SK-N-SH (cell line): ENCODE measurements at regions not wholly inside any gene's neighbourhood (a gene's known extent, or its start where the extent isn't known, plus 50 kb on each side); places are given as distances from the start of the nearest gene placed in this dataset.

Source experiments
- CTCF ChIA-PET: fragments of 300-600, 350-600 bp; formaldehyde crosslinking; extraction: SDS; loops from one replicate; lab custom pipeline; 2021; lab: Yijun Ruan, JAX
- POLR2A ChIA-PET: fragments of 350-600 bp; sonication (Branson Sonifier 250); formaldehyde crosslinking; extraction: SDS; loops from one replicate; lab custom pipeline; 2020; ENCODE audit warnings: antibody characterized with exemption, inconsistent platforms; lab: Yijun Ruan, JAX
- DNase-seq: peaks from one replicate; pipeline ENCODE4 v3.0.0; 2012
- H2AFZ ChIP-seq: fragments of 200-600 bp; sonication (generic); 2 replicates; pipeline ENCODE4 v1.8.1; 2016; ENCODE audit warnings: antibody characterized with exemption, mild to moderate bottlenecking, low read depth
- H3F3A ChIP-seq: fragments of 200-600 bp; sonication (generic); replicated peaks from 2 replicates; pipeline ENCODE3; 2016; ENCODE audit warnings: antibody characterized with exemption, mild to moderate bottlenecking; ENCODE audit not compliant: insufficient read depth
- H3K27ac ChIP-seq, 2 experiments: fragments of 200-500 bp in 1 of 2; fragments of 200-600 bp in 1 of 2; sonication (Bioruptor generic) in 1 of 2; sonication (generic), shearing (Covaris generic) in 1 of 2; 2 replicates each; pipeline versions ENCODE4 v1.5.1 to v1.6.1; 2014 to 2016; ENCODE audit warnings: low read depth in 2 of 2, inconsistent platforms in 1 of 2, low read length in 1 of 2, mild to moderate bottlenecking in 1 of 2, mixed read lengths in 1 of 2
- H3K27me3 ChIP-seq: fragments of 200-600 bp; sonication (generic), shearing (Covaris generic); 2 replicates; pipeline ENCODE4 v1.6.1; 2016; ENCODE audit warnings: mixed run types; ENCODE audit not compliant: insufficient read depth
- H3K36me3 ChIP-seq, 2 experiments: fragments of 200-500 bp in 1 of 2; fragments of 200-600 bp in 1 of 2; sonication (Bioruptor generic) in 1 of 2; sonication (generic) in 1 of 2; replicated peaks in 1 of 2; 2 replicates each; pipeline versions ENCODE3 to v1.5.1; 2014 to 2016; ENCODE audit warnings: low read length in 1 of 2, mild to moderate bottlenecking in 1 of 2; ENCODE audit not compliant: insufficient read depth in 2 of 2, control insufficient read depth in 1 of 2
- H3K4me1 ChIP-seq, 2 experiments: fragments of 200-500 bp in 1 of 2; fragments of 200-600 bp in 1 of 2; sonication (Bioruptor generic) in 1 of 2; sonication (generic), shearing (Covaris generic) in 1 of 2; 2 replicates each; pipeline versions ENCODE4 v1.5.1 to v1.6.1; 2014 to 2016; ENCODE audit warnings: low read depth in 1 of 2, low read length in 1 of 2, mixed run types in 1 of 2; ENCODE audit not compliant: insufficient read depth in 2 of 2, control insufficient read depth in 1 of 2
- H3K4me2 ChIP-seq: fragments of 200-600 bp; sonication (generic), shearing (Covaris generic); 2 replicates; pipeline ENCODE4 v1.6.1; 2017; ENCODE audit warnings: mixed run types
- H3K4me3 ChIP-seq, 2 experiments: fragments of 200-500 bp in 1 of 2; fragments of 200-600 bp in 1 of 2; sonication (Bioruptor generic) in 1 of 2; sonication (generic), shearing (Covaris generic) in 1 of 2; 2 replicates each; pipeline versions ENCODE4 v1.5.1 to v1.8.1; 2014 to 2016; ENCODE audit warnings: low read depth in 2 of 2, inconsistent platforms in 1 of 2, low read length in 1 of 2, mild to moderate bottlenecking in 1 of 2, mixed read lengths in 1 of 2, moderate library complexity in 1 of 2
- H3K79me2 ChIP-seq: fragments of 200-600 bp; sonication (generic); 2 replicates; pipeline ENCODE4 v1.8.1; 2017; ENCODE audit warnings: mild to moderate bottlenecking; ENCODE audit not compliant: insufficient read depth
- H3K9ac ChIP-seq: fragments of 200-600 bp; sonication (generic); 2 replicates; pipeline ENCODE4 v1.6.1; 2017; ENCODE audit warnings: mixed run types
- H3K9me2 ChIP-seq: fragments of 200-600 bp; sonication (generic); 2 replicates; pipeline ENCODE4 v1.6.1; 2017; ENCODE audit warnings: mixed run types
- H3K9me3 ChIP-seq: fragments of 200-600 bp; sonication (generic); 2 replicates; pipeline ENCODE4 v1.6.1; 2017; ENCODE audit warnings: mixed run types, mild to moderate bottlenecking, moderate library complexity
- H4K20me1 ChIP-seq: fragments of 200-600 bp; sonication (generic); 2 replicates; pipeline ENCODE4 v1.6.1; 2017; ENCODE audit warnings: mild to moderate bottlenecking, mixed run types; ENCODE audit not compliant: insufficient read depth
- EP300 ChIP-seq, 2 experiments: IDR thresholded peaks; 2 replicates each; pipeline versions ENCODE4 v1.4.0 to v1.6.1; 2012; ENCODE audit warnings: borderline replicate concordance in 1 of 2, low read depth in 1 of 2, low read length in 1 of 2
- FOSL2 ChIP-seq: IDR thresholded peaks from 2 replicates; pipeline ENCODE4 v1.4.0; 2012; ENCODE audit warnings: low read depth, mild to moderate bottlenecking, moderate library complexity, borderline replicate concordance
- MEF2A ChIP-seq: IDR thresholded peaks from 2 replicates; pipeline ENCODE4 v1.4.0; 2012; ENCODE audit warnings: low read depth, borderline replicate concordance
- POLR2AphosphoS5 ChIP-seq: IDR thresholded peaks from 2 replicates; pipeline ENCODE4 v1.6.1; 2012; ENCODE audit warnings: low read depth, low read length
- RAD21 ChIP-seq: IDR thresholded peaks from 2 replicates; pipeline ENCODE4 v1.6.1; 2012; ENCODE audit warnings: mild to moderate bottlenecking, low read length
- RCOR1 ChIP-seq: fragments of 150-350 bp; IDR thresholded peaks from 2 replicates; pipeline ENCODE4 v1.6.1; 2017; ENCODE audit warnings: antibody characterized with exemption, low read length
- SMC3 ChIP-seq: IDR thresholded peaks from 2 replicates; pipeline ENCODE4 v1.6.1; 2012; ENCODE audit warnings: low read depth, low read length, improper control_type of control experiment
- TCF12 ChIP-seq: IDR thresholded peaks from 2 replicates; pipeline ENCODE4 v1.4.0; 2012
- YY1 ChIP-seq: IDR thresholded peaks from 2 replicates; pipeline ENCODE4 v1.4.0; 2012; ENCODE audit warnings: low read depth, mild to moderate bottlenecking
- WGBS: methylation state at CpG from one replicate; pipeline ENCODE4 v1.1.6; 2017; ENCODE audit warnings: low lambda C conversion rate; 5-methylcytosine and 5-hydroxymethylcytosine counted together
- TF ChIP-seq, protein P1 (sequence below): IDR thresholded peaks from 2 replicates; pipeline ENCODE4 v1.6.1; 2012; ENCODE audit warnings: mild to moderate bottlenecking, low read depth, low read length, moderate library complexity
- TF ChIP-seq, protein P2 (sequence below): IDR thresholded peaks from 2 replicates; pipeline ENCODE4 v1.4.0; 2012; ENCODE audit warnings: low read depth, borderline replicate concordance
- TF ChIP-seq, protein P3 (sequence below): fragments of 200-600 bp; sonication (generic); IDR thresholded peaks from 2 replicates; pipeline ENCODE4 v1.6.1; 2017; ENCODE audit warnings: antibody characterized with exemption, mild to moderate bottlenecking, moderate library complexity

DNA sequence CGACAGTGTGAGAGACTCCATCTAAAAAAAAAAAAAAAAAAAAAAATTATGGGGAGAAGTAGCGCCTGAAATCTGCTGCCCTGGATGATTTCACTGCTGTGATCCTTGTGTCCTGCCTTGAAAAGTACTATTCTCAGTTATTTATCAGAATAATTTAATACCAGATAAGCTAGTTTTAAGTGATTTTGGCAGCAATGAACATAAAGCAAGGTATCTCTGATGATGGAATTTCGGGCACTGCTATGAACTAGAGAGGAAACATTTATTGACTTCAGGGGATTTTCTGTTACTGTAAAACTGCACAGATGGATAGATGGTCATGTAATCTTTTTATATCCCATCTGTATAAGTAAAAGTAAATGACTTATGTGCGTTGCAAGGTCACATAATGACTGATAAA lies 619.1 kb upstream of the ANKRD30A start:
- Histone ChIP-seq H2AFZ (no peak overlapping the region), H3K4me2 (no peak overlapping the region), H3K9me3 (no peaks in the 10 kb centered on the region), H3K27me3 (no peaks in the 10 kb centered on the region), H3K27ac (no peak overlapping the region), H3F3A (peaks cover 5% of the 10 kb centered on the region), H3K79me2 (no peaks in the 10 kb centered on the region), H3K4me3 (no peak overlapping the region), H3K4me1 (peaks cover 0 to 5% of the 10 kb centered on the region in 2 experiments; a peak in 2 of 4 replicates), H4K20me1 (no peaks in the 10 kb centered on the region)
- CTCF ChIA-PET, result no interaction called here
- POLR2A ChIA-PET, result no interaction called here
- 43% methylated on average over 4 of the region's 4 CpGs for WGBS
- no peak for TF ChIP-seq POLR2AphosphoS5
- no peak for TF ChIP-seq MEF2A
- TF ChIP-seq EP300 (IDR thresholded peaks at IDR 0.05; ENCODE audit: borderline replicate concordance in 1 of 2, low read depth in 1 of 2, low read length in 1 of 2), result no peak
- TF ChIP-seq, protein P1, sequence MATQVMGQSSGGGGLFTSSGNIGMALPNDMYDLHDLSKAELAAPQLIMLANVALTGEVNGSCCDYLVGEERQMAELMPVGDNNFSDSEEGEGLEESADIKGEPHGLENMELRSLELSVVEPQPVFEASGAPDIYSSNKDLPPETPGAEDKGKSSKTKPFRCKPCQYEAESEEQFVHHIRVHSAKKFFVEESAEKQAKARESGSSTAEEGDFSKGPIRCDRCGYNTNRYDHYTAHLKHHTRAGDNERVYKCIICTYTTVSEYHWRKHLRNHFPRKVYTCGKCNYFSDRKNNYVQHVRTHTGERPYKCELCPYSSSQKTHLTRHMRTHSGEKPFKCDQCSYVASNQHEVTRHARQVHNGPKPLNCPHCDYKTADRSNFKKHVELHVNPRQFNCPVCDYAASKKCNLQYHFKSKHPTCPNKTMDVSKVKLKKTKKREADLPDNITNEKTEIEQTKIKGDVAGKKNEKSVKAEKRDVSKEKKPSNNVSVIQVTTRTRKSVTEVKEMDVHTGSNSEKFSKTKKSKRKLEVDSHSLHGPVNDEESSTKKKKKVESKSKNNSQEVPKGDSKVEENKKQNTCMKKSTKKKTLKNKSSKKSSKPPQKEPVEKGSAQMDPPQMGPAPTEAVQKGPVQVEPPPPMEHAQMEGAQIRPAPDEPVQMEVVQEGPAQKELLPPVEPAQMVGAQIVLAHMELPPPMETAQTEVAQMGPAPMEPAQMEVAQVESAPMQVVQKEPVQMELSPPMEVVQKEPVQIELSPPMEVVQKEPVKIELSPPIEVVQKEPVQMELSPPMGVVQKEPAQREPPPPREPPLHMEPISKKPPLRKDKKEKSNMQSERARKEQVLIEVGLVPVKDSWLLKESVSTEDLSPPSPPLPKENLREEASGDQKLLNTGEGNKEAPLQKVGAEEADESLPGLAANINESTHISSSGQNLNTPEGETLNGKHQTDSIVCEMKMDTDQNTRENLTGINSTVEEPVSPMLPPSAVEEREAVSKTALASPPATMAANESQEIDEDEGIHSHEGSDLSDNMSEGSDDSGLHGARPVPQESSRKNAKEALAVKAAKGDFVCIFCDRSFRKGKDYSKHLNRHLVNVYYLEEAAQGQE, result no peak
- TF ChIP-seq, protein P2, sequence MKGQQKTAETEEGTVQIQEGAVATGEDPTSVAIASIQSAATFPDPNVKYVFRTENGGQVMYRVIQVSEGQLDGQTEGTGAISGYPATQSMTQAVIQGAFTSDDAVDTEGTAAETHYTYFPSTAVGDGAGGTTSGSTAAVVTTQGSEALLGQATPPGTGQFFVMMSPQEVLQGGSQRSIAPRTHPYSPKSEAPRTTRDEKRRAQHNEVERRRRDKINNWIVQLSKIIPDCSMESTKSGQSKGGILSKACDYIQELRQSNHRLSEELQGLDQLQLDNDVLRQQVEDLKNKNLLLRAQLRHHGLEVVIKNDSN, result no peak
- no peak for TF ChIP-seq RCOR1
- no peak for TF ChIP-seq FOSL2
- no peak for TF ChIP-seq YY1
- TF ChIP-seq, all 33 proteins: peak for 0
- H3K9me2 ChIP-seq, result no peaks in the 10 kb centered on the region
- DNase-seq, result no peak
- no peak overlapping the region for H3K9ac ChIP-seq
- no peaks in the 10 kb centered on the region for H3K36me3 ChIP-seq

DNA sequence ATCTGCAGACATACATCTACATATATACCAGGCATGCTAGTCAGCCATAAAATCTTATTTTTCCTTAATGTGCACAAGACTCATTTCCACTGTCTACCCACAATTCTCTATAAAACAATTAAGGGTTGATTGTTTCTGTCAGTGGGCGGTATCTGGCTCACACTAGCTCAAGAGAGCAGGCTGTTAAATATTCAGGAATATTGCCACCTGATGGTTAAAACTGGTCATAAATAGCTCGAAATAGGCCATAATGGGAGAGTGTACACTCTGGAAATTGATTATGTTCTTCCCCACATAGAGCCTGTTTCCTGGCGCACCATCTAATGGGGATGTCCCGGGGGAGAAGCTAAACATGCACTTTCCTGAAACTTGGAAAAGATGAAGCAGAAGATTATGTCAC lies 620.6 kb upstream of the ANKRD30A start:
- Histone ChIP-seq H3K9me3 (no peaks in the 10 kb centered on the region), H3F3A (peaks cover 11% of the 10 kb centered on the region), H3K4me3 (no peak overlapping the region), H3K4me2 (no peak overlapping the region), H3K9ac (no peak overlapping the region), H3K27me3 (no peaks in the 10 kb centered on the region), H2AFZ (no peak overlapping the region), H3K27ac (no peak overlapping the region), H3K4me1 (peaks cover 0 to 7% of the 10 kb centered on the region in 2 experiments; a peak in 1 of 4 replicates), H3K36me3 (no peaks in the 10 kb centered on the region), H4K20me1 (no peaks in the 10 kb centered on the region), H3K79me2 (no peaks in the 10 kb centered on the region), H3K9me2 (no peaks in the 10 kb centered on the region)
- WGBS, result 78% methylated on average over 4 of the region's 4 CpGs
- DNase-seq, result no peak
- no peak for TF ChIP-seq TCF12
- TF ChIP-seq RAD21, result peak; percentile 45
- TF ChIP-seq, protein P3, sequence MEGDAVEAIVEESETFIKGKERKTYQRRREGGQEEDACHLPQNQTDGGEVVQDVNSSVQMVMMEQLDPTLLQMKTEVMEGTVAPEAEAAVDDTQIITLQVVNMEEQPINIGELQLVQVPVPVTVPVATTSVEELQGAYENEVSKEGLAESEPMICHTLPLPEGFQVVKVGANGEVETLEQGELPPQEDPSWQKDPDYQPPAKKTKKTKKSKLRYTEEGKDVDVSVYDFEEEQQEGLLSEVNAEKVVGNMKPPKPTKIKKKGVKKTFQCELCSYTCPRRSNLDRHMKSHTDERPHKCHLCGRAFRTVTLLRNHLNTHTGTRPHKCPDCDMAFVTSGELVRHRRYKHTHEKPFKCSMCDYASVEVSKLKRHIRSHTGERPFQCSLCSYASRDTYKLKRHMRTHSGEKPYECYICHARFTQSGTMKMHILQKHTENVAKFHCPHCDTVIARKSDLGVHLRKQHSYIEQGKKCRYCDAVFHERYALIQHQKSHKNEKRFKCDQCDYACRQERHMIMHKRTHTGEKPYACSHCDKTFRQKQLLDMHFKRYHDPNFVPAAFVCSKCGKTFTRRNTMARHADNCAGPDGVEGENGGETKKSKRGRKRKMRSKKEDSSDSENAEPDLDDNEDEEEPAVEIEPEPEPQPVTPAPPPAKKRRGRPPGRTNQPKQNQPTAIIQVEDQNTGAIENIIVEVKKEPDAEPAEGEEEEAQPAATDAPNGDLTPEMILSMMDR, result no peak
- TF ChIP-seq SMC3, result peak; percentile 31; the same call in 1 of the 2 replicates
- TF ChIP-seq RCOR1, result no peak
- ChIA-PET POLR2A (no interaction called here), CTCF (interaction anchor here (0.9 to 1.1 kb wide), 3 partner anchors 9 to 868 kb away, joined by 3 read pairs; no protein-coding TSS in a partner anchor)
